NCI-H2227 treated with DMSO at 0.1 percent for 48 hours (cell line): ENCODE measurements at regions not wholly inside any gene's neighbourhood (a gene's known extent, or its start where the extent isn't known, plus 50 kb on each side); places are given as distances from the start of the nearest gene placed in this dataset.

Source experiments
- DNase-seq: peaks from one replicate; lab custom pipeline; 2025; lab: John Stamatoyannopoulos, UW

DNA sequence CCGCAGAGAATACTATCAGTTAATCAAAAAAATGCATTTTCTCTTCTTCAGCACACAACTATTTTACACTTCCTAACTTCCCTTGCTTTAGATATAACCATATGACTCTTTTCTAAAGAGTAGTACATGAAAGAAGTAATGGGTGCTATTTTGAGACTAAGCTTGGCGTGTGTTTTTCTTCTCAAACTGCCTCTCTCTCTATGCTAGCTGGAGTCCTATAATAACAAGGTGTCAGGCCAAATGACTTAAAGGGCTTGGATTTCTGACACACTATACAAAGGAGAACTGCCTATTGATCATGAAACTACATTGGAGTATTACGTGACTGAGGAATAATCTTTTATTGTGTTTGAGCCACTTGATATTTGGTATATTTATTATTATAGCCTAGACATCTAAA, 1330.1 kb upstream of the SPRY2 start:
- DNase-seq = no peak

DNA sequence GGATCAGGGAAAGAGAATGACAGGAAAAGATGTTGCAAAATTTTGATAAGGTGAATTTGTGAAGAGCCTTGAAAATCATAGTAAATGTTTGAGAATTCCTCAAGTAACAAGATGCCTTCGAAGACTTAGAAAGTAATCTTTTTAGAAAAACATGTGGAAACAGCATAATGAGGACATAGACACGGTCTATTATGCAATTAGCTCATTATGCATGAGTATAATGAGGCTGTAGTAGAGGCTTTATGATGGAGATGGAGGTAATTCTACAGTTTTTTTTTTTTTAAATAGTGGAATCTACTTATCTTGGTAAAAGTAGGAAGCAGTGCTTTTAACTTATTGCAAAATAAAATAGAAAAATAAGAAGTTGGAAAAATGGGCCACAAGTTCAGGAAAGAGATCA, 1329.1 kb upstream of the SPRY2 start:
- no peak for DNase-seq

DNA sequence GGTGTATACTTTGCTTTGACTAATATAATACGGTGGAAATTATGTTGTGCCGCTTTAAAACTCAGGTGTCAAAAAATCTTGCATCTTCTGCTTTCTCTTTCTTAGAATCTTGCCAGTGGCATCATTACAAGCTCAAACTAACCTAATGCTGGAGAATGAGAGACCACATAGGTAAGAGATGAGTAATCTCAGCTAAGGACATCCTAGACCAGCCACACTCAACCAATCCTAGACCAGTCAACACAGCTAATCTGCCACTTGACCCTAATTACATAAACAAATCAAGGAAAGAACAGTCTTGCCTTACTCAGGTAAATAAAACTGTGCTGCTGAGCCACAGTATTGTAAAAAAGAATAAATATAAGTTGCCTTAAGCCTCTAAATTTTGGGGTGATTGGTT, 1323.9 kb upstream of the SPRY2 start:
- DNase-seq = no peak

DNA sequence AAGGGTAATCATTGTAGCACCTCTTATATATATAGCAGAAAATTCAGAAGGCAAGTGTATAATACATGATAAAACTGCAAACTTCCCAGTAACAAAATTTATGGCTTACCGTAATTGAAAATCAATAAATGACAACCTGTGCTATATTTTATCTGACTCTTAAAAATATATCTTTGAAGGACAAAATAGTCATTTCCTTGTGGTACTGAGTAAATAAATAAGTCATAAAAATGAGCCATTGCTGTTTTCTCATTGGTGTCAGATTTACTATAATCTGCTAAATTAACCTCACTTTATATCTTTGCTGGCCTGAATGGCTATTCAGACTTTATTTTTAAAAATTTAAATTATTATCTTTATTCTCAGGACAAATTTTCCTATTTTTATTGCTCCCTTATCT, 1319.1 kb upstream of the SPRY2 start:
- DNase-seq = no peak

DNA sequence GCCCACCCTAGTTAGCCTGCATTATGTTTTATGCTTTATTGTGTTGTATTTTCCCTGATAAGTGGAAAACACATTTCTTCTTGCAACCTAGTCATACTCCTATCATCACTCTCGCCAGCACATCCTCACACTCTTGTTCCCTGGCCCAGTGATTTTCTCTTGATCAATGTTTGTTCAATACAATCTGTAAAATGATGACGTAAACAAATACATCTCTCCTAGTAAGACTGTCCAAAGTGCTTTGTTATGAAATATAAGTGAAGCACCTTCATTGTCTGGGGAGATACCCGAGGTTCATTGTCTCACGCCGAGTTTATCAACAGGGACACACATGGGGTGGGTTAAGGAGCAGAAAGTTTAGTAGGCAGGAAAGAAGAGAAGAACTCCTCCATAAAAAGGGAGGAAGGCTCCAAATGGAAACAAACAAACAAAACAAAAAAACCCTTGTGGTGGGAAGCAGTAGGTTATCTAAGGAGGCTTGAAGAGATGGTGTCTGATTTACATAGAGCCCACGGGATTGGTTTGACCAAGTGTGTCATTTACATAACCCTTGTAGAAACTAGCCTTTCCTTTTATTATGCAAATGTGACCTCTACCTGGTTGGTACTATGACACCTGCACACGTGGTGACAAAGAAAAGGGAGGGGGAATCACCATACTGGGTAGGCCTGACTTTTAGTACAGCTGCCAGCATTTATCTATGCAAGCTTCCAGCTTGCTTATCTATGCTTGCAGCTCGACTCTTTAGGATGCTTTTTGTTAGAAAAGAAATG, 1317.9 kb upstream of the SPRY2 start:
- no peak for DNase-seq

DNA sequence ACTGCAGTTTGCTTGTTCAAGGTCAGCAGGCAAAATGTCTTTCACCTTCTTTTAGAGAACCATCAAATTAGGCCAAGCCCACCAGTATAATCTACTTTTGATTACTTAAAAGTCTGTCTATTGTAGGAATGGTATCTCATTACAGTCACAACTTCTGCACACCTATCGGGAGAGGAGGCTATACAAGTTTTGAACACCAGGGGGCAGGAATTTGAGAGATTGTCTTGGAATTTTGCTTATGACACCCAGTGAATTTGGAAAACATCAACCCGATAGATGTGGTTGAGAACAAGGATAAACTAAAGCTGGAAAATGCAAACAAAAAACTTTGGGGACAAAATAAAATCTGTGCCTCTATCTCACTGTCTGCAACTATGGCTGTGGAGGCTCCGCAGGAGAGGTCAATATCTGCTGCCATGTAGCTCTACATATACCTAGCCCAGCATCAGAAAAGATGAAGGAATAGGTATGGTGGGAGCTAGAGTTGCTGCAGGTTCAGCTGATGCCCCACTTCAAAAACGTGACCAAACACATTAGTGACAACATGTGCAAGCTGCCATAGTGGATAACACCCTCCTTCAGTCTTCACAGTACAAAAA, 1299.2 kb upstream of the SPRY2 start:
- DNase-seq = no peak

DNA sequence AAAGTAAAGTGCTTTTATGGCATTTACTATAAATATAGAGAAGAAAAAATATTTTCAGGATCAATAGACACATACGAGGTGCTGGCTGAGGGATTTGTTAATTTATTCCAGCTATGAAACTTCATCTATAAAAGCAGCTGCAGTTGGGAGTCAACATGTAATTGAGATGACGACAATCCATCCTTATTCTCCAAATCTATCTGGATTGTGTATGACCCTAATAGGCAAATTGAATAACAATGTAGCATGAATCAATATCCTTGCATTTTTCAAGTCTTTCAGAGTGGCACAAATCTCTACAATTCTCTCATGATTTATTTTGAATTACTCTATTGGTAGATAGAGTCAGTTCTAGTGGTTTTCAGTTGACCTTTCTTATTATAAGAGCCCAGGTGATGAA, 1296.5 kb upstream of the SPRY2 start:
- DNase-seq = no peak

DNA sequence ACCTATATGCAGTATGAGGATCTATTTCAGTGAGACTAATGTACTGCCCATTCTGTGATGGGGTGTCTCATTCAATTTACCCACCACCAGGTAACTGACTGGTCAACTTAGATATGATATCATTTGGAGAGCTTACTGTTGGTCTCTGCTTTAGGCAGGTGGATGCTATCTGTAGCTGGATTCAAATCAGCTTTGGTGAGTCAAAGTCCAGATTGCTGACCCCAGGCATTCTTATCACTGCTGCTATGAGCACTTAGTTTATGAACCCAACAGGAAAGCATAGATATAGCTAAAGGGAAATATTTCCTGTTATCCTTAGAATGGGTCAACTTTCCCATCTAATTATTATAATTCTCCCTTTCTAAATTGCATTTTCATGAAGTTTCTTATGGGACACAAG, 1295.2 kb upstream of the SPRY2 start:
- DNase-seq = no peak

DNA sequence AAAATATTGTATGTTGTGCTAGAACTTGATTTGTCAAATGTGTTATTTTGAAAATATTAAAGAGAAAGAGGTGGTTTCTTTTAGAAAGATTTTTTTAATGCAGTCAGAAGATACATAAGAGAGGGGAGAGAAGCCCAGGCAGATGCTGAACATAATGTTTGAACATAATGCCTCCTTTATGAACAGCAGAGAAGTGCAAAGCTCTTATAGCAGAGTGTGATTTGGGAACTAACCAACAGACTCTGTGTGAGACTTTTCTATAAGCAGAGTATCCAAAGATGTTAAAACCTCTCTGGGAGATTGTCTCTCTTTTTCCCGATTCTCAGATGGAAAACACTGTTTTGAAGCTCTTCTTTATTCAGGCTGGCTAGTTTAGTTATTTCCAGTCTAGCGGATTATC, 1274.1 kb upstream of the SPRY2 start:
- no peak for DNase-seq

DNA sequence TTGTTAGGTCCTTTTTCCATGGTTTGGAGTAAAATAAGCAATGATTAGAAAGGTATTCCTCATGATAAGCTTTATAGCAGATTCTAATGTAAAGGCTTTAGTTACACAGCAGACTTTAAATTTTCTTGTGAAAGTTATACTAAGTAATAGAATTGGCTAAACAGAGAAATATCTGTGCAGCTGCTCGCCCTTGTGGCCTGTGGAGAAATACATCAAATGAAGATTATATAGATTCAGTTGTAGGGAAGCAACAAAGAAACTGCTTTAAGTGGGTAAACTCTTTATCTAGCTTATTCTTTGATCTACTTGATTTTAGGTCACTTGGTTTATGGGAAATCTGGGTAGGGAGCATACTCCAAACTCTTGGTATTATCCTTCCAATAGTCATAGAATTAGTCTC, 1269.7 kb upstream of the SPRY2 start:
- no peak for DNase-seq

DNA sequence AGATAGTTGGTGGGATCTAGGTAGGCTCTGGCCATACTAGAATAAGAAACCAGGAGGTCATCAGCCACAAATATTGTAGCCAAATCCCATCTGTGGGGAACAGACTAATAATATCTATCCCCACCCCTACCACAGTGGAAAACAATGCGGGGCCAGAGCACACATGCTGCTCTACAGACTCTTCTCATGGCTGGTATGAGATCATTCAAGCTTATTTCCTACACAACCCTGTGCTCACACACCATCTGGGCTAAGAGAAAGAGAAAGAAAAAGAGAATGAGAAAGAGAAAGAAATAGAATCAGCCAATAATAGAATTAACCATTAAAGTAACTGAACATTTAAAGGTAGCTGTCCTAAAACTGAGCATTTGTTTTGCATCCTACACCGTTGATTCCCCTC, 1268.4 kb upstream of the SPRY2 start:
- DNase-seq = no peak

DNA sequence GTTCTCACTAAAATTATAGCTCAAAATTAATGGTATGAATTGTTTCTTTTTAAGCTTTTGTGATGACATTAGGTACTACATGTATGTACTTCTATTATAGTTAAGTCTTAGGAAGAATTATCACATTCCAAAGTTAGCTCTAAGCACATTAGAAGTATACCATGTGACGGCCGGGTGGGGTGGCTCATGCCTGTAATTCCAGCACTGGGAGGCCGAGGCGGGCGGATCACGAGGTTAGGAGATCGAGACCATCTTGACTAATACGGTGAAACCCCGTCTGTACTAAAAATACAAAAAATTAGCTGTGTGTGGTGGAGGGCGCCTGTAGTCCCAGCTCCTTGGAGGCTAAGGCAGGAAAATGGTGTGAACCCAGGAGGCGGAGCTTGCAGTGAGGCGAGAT, 1265.1 kb upstream of the SPRY2 start:
- DNase-seq = no peak

DNA sequence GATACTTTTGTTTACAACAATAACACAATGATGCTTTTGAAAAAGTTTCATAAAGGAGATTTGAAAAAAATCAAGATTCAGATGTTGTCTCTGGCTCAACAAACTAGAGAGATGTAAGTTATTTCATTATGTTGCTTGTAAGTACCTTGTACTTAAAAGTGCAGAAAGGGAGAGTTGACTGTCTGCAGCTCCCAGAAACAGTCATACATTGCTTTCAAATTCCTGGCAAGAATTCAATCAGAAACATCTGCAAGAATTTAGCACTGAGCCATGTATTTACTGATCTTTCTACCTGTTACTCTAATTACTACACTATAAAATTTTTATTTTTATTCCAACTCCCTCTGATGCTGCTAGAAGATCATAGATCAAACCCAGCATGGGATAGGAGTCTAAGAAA, 1261.3 kb upstream of the SPRY2 start:
- DNase-seq = no peak

DNA sequence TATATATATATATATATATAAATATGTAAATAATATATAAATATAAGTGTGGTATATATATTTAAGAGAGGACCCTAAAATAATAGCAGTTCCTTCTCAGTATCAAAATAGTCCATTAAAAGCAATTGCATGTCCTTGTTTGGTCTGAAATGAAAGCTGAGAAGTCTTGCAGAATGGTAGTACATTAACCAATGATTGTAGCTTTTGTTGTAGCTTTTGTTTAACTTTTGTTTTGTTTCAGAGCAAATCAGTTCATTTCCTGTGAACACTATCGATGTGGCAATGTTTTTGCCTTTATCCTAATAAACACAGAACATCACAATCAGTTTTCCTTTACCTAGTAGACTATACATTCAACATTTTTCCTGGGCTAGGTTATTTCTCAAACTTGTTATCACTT, 1256.2 kb upstream of the SPRY2 start:
- DNase-seq = no peak

DNA sequence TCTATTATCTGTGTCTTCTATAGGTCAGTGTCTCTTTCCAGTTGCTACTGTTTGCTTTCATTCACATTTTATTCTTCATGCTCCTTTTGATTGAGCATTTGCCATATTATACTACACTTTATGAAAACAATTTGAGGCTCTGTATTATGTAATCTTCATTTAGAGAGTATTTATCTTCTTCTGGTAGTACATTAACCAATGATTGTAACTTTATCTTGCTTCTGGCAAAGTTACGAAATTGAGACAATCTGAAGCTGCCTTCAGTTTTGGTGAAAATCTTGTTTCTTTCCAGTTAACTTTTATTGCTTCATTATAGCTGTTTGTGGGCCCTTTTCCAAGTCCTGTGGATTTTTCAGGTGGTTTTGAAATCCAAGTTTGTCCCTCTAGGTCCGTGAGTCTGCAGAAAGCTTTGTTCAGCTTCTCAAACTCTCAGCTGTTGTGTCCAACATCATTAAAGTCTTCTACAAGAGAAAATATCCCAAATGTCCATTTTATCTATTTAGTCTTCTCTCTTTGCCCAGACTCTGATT, 1255.4 kb upstream of the SPRY2 start:
- no peak for DNase-seq

DNA sequence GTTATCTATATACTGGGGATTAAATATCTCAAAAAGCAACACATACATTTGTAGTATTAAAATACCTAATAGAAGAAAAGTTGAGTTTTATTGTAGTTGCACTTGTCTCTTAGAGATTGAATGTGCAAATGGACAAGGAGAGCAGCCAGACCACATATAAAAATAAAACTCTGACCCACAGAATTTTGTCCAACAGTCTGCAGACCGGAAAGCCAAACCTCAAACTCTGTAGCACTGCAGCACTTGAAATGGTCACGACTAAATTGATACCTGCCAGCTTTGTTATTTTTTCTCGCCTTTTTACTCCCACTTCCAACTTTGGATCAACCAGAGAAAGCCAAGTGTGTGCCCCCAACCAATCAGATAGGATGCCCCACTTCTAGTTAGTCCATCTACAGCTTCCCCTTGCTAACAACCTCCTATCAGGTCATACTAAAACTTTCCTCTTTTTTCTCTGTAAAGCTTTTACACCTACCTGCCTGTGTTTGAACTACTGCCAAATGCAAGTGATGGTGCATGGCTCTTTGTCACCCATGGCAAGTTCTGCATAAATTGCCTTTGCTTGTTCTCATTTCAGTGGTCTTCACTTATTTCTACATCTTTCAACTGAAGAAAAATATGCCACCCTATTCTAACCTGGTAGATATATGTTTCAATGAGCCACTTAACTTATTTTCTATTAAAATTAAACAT, 1250.7 kb upstream of the SPRY2 start:
- no peak for DNase-seq

DNA sequence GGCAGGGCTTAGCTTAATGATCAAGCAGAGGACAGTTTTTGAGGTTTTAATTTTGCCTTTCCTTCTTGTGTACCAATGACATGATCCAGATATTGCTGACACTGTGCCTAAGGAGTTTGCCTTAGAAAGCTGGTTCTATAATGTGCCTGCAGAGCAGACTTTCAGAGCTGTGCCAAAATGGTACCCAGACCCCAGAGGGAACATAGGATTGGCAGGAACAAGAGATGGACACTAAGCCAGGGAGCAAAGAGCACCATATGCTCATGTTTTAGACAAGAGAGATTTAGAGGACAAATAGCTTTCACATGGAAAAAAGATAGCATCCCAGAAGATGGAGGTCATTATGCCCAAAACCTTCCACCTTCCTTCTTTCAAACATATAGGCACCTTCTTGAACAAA, 1241.5 kb upstream of the SPRY2 start:
- no peak for DNase-seq

DNA sequence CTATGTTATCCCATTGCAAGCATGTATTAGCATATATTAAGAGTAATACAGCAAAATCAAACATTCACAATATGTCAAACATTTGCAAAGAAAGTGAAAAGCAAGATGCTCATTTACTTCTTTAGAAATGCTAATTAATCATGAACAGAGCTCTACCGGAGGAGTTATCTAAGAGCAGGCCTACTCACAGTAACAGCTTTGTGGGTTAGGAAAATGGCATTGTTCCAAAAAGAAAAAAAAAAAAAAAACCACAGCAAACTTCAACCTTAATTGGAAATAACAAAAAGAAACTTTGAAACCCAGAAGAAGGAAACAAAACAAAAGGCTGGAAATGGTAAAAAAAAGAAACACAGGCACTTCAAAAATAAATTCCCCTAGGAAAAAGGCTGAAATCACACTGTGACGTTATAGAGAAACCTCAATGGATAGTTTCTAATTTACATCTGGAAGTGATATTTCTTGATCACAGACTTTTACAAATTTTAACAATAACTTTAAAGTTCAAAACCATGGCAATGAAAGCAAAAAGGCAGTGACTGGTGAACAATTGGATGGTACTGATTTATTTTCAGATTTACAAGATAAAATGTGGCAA, 1236.8 kb upstream of the SPRY2 start:
- DNase-seq = no peak

DNA sequence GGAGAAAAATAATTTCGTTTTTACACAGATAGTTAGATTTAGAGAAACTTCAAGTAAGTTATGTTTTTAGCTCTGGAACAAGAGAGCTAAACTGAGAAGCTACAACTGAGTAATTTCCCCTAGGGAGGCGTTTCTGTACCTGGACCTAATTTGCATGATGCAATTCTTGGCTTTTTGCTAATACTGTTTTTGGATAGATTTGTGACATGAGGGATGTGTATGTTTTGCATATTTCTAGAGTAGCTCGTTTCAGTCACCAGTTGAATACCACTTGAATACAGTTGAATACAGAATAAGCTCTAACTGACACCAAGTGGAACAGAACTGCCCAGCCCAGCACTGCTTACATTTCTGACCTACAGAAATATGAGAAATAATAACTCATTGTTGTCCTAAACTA, 1227.9 kb upstream of the SPRY2 start:
- no peak for DNase-seq

DNA sequence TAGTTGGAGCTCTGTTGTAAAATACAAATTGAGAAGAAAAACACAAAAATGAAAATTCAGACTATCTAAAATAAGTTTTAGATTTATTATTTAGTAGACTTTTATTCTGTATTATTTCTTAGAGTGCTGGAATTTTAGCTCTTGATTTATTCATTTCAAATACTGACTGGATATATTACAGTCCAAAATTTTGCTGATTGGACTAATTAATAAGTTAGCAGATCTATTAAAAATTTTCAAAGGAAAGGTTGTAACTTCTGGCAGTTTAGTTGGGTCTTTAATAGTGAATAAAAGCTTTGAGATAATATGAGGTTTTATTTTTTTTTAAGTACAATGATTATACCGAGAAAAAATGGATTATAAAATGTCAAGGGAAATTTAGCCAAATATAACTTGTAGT, 1224.9 kb upstream of the SPRY2 start:
- no peak for DNase-seq

DNA sequence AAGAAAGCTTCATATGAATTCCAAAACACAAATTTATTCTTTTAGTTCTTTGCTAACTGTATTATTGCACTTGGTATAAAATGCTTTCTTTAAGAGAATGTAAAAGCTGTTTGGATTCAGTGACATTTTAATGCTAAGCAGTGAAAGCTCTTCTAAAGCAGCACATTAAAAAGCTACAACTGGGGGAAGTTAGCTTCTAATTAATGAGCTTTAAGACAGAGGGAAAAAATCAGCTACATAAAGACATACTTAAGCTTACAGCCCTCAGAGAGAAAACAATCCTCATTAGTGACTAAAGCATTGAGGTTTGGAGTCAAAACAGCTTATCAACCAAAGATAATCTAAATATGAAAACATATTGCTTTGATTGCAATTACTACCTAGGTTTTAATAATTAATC, 1222.2 kb upstream of the SPRY2 start:
- no peak for DNase-seq

DNA sequence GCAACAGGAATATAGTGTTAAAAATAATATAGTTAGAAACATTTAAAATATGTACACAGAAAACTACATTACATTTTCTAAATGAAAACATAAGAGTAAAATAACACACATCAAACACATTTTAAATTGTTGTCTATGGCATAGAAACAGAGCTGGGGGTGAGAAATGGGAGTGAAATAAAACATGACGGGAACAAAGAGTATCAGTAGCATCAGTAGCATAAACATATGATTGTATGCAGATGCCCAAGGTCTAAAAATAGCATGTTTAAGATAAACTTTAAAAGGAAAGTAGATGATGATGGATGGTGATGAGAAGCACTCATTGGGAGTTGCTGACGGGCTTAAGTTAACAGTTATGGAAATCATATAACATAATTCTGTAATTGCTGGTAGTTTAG, 1221.7 kb upstream of the SPRY2 start:
- no peak for DNase-seq

DNA sequence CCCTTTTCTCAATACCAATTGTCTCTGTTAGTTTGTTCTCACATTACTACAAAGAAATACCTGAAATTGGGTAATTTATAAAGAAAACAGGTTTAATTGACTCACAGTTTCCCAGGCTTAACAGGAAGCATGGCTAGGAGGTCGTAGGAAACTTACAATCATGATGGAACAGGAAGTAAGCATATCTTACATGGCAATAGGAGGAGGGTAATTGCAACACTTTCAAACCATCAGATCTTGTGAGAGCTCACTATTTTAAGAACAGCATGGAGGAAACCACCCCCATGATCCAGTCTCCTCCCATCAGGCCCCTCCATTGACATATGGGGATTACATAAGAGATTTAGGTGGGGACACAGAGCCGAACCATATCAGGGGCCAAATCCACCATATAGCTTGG, 1210.1 kb upstream of the SPRY2 start:
- DNase-seq = no peak
